HCT116 (cell line): ENCODE measurements at regions not wholly inside any gene's neighbourhood (a gene's known extent, or its start where the extent isn't known, plus 50 kb on each side); places are given as distances from the start of the nearest gene placed in this dataset.

Source experiments
- ATAC-seq: fragments of 200-7000 bp; cut with Tn5 transposase; 2 replicates; pipeline ENCODE4 v1.9.1; 2020; ENCODE audit warnings: mild to moderate bottlenecking, moderate library complexity
- BruUV-seq: library from RNA; stranded (reverse); fragments of 400-500 nt; replicated peaks from 2 replicates; lab custom pipeline; 2021; lab: Mats Ljungman, UMichigan
- CTCF ChIA-PET: fragments of 300-600 bp; sonication (Branson Sonifier 250); formaldehyde crosslinking; loops from one replicate; lab custom pipeline; 2021; ENCODE audit warnings: antibody characterized with exemption; lab: Charles Lee
- POLR2A ChIA-PET: fragments of 300-600, 350-600 bp; sonication (Branson Sonifier 250); formaldehyde crosslinking; loops from one replicate; lab custom pipeline; 2021; ENCODE audit warnings: antibody characterized with exemption; lab: Charles Lee
- RAD21 ChIA-PET, 2 experiments: fragments of 300-600 bp; sonication (Branson Sonifier 250); formaldehyde crosslinking; loops; one replicate each; lab custom pipeline; 2023; ENCODE audit warnings: low total read pairs in 2 of 2; ENCODE audit not compliant: uncharacterized antibody in 2 of 2, unreplicated experiment in 2 of 2, low non-redundant PET in 1 of 2; lab: Charles Lee
- DNase-seq: peaks from one replicate; pipeline ENCODE4 v3.0.0-alpha.2; 2010; ENCODE audit warnings: low read depth, low spot score
- H2AFZ ChIP-seq: fragments of 200-600 bp; shearing (Covaris generic), sonication (generic); 2 replicates; pipeline ENCODE4 v1.6.1; 2017; ENCODE audit warnings: low read depth, mixed run types, mixed read lengths, antibody characterized with exemption, low read length; ENCODE audit not compliant: poor library complexity, severe bottlenecking
- H3K27ac ChIP-seq: 2 replicates; pipeline ENCODE4 v1.5.1; 2012; ENCODE audit warnings: low read depth, low read length
- H3K27me3 ChIP-seq: fragments of 200-600 bp; sonication (generic); 2 replicates; pipeline ENCODE4 v1.6.1; 2016; ENCODE audit warnings: mixed run types, low read length, mixed read lengths; ENCODE audit not compliant: insufficient read depth
- H3K36me3 ChIP-seq, 2 experiments: fragments of 200-500 bp in 1 of 2; fragments of 200-600 bp in 1 of 2; sonication (Bioruptor generic) in 1 of 2; sonication (generic) in 1 of 2; 2 replicates each; pipeline versions ENCODE4 v1.5.1 to v1.6.1; 2014 to 2016; ENCODE audit warnings: low read length in 2 of 2, inconsistent platforms in 1 of 2, mixed read lengths in 1 of 2, mixed run types in 1 of 2; ENCODE audit not compliant: insufficient read depth in 2 of 2, control insufficient read depth in 1 of 2
- H3K4me1 ChIP-seq, 2 experiments: fragments of 200-600 bp in 1 of 2; sonication (generic) in 1 of 2; 2 replicates each; pipeline versions ENCODE4 v1.5.1 to v1.6.1; 2012 to 2017; ENCODE audit warnings: low read length in 2 of 2, inconsistent platforms in 1 of 2, mild to moderate bottlenecking in 1 of 2, mixed read lengths in 1 of 2, mixed run types in 1 of 2, moderate library complexity in 1 of 2; ENCODE audit not compliant: insufficient read depth in 2 of 2, control insufficient read depth in 1 of 2
- H3K4me2 ChIP-seq: fragments of 200-600 bp; sonication (generic); 2 replicates; pipeline ENCODE4 v1.6.1; 2017; ENCODE audit warnings: mixed run types, low read length, mixed read lengths
- H3K4me3 ChIP-seq, 2 experiments: fragments of 200-600 bp in 1 of 2; sonication (generic) in 1 of 2; replicated peaks in 1 of 2; 2 replicates each; pipeline ENCODE4 v1.5.1; 2011 to 2016; ENCODE audit warnings: low read length in 2 of 2, control low read depth in 1 of 2, low read depth in 1 of 2, mild to moderate bottlenecking in 1 of 2, mixed read lengths in 1 of 2, mixed run types in 1 of 2
- H3K79me2 ChIP-seq: fragments of 200-600 bp; sonication (generic); 2 replicates; pipeline ENCODE4 v1.6.1; 2017; ENCODE audit warnings: mild to moderate bottlenecking, mixed run types, low read length, moderate library complexity, mixed read lengths; ENCODE audit not compliant: insufficient read depth
- H3K9ac ChIP-seq: fragments of 200-600 bp; sonication (generic); 2 replicates; pipeline ENCODE4 v1.6.1; 2016; ENCODE audit warnings: low read length, mixed read lengths
- H3K9me2 ChIP-seq: fragments of 200-600 bp; sonication (generic), shearing (Covaris generic); 2 replicates; pipeline ENCODE4 v1.6.1; 2017; ENCODE audit warnings: mixed run types, mild to moderate bottlenecking, moderate library complexity; ENCODE audit not compliant: insufficient read depth
- H3K9me3 ChIP-seq, 2 experiments: fragments of 200-500 bp in 1 of 2; fragments of 200-600 bp in 1 of 2; sonication (Bioruptor generic) in 1 of 2; sonication (generic) in 1 of 2; 2 replicates each; pipeline ENCODE4 v1.6.1; 2014 to 2017; ENCODE audit warnings: low read length in 2 of 2, mixed read lengths in 2 of 2, inconsistent platforms in 1 of 2, low read depth in 1 of 2, mild to moderate bottlenecking in 1 of 2, mixed run types in 1 of 2, moderate library complexity in 1 of 2; ENCODE audit not compliant: control insufficient read depth in 1 of 2, insufficient read depth in 1 of 2
- H4K20me1 ChIP-seq: fragments of 200-600 bp; sonication (generic), shearing (Covaris generic); 2 replicates; pipeline ENCODE4 v1.6.1; 2017; ENCODE audit warnings: mixed run types, mild to moderate bottlenecking, moderate library complexity; ENCODE audit not compliant: insufficient read depth
- CBX3 ChIP-seq: IDR thresholded peaks from 2 replicates; pipeline ENCODE4 v1.6.1; 2012; ENCODE audit warnings: low read depth
- CEBPB ChIP-seq: IDR thresholded peaks from 2 replicates; pipeline ENCODE4 v1.6.1; 2012; ENCODE audit warnings: low read depth
- ELF1 ChIP-seq: IDR thresholded peaks from 2 replicates; pipeline ENCODE4 v1.6.1; 2012; ENCODE audit warnings: low read depth, borderline replicate concordance
- EZH2 ChIP-seq: fragments of 200-600 bp; sonication (generic); IDR thresholded peaks from 2 replicates; pipeline ENCODE4 v1.6.1; 2017; ENCODE audit warnings: antibody characterized with exemption, mixed run types
- JUND ChIP-seq: IDR thresholded peaks from 2 replicates; pipeline ENCODE4 v1.6.1; 2012
- intact Hi-C: fragments of 100-400 bp; cut with micrococcal nuclease; formaldehyde crosslinking; loops from 2 replicates; pipeline ENCODE4 v1.10.0; 2022
- TF ChIP-seq, protein P1 (sequence below): IDR thresholded peaks from 2 replicates; pipeline ENCODE4 v1.6.1; 2012; ENCODE audit warnings: low read depth
- TF ChIP-seq, protein P2 (sequence below): IDR thresholded peaks from 2 replicates; pipeline ENCODE4 v1.6.1; 2011; ENCODE audit warnings: mild to moderate bottlenecking, low read length, moderate library complexity; ENCODE audit not compliant: insufficient replicate concordance; ENCODE audit errors: extremely low read depth

DNA sequence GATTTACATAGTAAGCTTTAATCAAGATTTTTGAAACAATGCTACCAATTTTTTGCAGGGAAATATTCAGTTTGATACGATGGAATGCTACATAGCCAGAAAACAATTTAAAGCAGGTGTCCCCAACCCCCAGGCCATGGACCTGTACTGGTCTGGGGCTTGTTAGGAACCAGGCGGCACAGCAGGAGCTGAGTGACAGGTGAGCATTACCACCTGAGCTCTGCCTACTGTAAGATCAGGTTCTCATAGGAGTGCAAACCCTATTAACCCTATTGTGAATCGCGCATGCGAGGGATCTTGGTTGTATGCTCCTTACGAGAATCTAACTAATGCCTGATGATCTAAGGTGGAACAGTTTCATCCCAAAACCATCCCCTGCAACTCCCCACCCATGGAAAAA lies 322.6 kb upstream of the NECTIN3 start:
- no peak for DNase-seq
- no peak for ATAC-seq
- Histone ChIP-seq H3K36me3 (no peaks in the 10 kb centered on the region), H2AFZ (no peak overlapping the region), H4K20me1 (no peaks in the 10 kb centered on the region), H3K9me3 (no peaks in the 10 kb centered on the region; a peak in 2 of 4 replicates), H3K4me3 (no peak overlapping the region), H3K27me3 (no peaks in the 10 kb centered on the region), H3K9ac (no peak overlapping the region), H3K4me1 (peaks cover 0 to 4% of the 10 kb centered on the region in 2 experiments; a peak in 1 of 4 replicates), H3K79me2 (no peaks in the 10 kb centered on the region), H3K4me2 (no peak overlapping the region), H3K9me2 (no peaks in the 10 kb centered on the region)
- POLR2A ChIA-PET: no interaction called here
- RAD21 ChIA-PET: no interaction called here
- BruUV-seq: no TSS peak
- CTCF ChIA-PET: no interaction called here
- TF ChIP-seq CBX3: no peak
- no peak for TF ChIP-seq CEBPB
- TF ChIP-seq EZH2: no peak
- TF ChIP-seq, protein P1, sequence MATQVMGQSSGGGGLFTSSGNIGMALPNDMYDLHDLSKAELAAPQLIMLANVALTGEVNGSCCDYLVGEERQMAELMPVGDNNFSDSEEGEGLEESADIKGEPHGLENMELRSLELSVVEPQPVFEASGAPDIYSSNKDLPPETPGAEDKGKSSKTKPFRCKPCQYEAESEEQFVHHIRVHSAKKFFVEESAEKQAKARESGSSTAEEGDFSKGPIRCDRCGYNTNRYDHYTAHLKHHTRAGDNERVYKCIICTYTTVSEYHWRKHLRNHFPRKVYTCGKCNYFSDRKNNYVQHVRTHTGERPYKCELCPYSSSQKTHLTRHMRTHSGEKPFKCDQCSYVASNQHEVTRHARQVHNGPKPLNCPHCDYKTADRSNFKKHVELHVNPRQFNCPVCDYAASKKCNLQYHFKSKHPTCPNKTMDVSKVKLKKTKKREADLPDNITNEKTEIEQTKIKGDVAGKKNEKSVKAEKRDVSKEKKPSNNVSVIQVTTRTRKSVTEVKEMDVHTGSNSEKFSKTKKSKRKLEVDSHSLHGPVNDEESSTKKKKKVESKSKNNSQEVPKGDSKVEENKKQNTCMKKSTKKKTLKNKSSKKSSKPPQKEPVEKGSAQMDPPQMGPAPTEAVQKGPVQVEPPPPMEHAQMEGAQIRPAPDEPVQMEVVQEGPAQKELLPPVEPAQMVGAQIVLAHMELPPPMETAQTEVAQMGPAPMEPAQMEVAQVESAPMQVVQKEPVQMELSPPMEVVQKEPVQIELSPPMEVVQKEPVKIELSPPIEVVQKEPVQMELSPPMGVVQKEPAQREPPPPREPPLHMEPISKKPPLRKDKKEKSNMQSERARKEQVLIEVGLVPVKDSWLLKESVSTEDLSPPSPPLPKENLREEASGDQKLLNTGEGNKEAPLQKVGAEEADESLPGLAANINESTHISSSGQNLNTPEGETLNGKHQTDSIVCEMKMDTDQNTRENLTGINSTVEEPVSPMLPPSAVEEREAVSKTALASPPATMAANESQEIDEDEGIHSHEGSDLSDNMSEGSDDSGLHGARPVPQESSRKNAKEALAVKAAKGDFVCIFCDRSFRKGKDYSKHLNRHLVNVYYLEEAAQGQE: no peak
- TF ChIP-seq, protein P2, sequence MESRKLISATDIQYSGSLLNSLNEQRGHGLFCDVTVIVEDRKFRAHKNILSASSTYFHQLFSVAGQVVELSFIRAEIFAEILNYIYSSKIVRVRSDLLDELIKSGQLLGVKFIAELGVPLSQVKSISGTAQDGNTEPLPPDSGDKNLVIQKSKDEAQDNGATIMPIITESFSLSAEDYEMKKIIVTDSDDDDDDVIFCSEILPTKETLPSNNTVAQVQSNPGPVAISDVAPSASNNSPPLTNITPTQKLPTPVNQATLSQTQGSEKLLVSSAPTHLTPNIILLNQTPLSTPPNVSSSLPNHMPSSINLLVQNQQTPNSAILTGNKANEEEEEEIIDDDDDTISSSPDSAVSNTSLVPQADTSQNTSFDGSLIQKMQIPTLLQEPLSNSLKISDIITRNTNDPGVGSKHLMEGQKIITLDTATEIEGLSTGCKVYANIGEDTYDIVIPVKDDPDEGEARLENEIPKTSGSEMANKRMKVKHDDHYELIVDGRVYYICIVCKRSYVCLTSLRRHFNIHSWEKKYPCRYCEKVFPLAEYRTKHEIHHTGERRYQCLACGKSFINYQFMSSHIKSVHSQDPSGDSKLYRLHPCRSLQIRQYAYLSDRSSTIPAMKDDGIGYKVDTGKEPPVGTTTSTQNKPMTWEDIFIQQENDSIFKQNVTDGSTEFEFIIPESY: no peak
- no peak for TF ChIP-seq ELF1
- TF ChIP-seq JUND: no peak
- TF ChIP-seq, all 23 proteins: peak for 0
- no peak overlapping the region for H3K27ac ChIP-seq
- intact Hi-C loops: no loop called here
